ENCODE measurements at regions not wholly inside any gene's neighbourhood (a gene's known extent, or its start where the extent isn't known, plus 50 kb on each side); places are given as distances from the start of the nearest gene placed in this dataset.
"Not testable (repeated sequence)": the region's sequence is repeated elsewhere in the genome, so short reads cannot be mapped to it uniquely, and the experiment has no call there.

- DNase-seq: no peak
Measured at GRCh38 chr4:104128031-104128849, 366.5 kb downstream of the CXXC4 start.

GRCh38 chr4:104123021-104123420 is 371.7 kb downstream of the CXXC4 start:
- DNase-seq: no peak

DNA sequence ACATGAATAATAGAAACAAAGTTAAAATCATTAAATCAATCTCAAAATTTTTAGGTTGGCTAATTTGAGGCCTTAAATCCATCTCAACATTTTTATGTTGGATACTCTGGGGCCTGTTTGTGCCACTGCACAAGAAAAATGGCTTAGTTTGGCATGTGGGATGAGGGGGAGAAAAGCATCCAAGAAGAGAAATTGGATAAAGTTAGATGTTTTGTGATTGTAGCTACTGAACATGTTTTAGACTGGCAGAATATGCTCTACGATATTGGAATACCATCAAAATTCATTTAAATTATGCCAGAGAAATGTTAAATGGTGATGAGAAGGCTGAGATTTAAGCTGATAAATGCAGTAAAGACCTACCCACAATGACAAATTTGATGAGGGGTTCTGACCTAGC is 376.9 kb downstream of the CXXC4 start:
- no peak for DNase-seq

DNA sequence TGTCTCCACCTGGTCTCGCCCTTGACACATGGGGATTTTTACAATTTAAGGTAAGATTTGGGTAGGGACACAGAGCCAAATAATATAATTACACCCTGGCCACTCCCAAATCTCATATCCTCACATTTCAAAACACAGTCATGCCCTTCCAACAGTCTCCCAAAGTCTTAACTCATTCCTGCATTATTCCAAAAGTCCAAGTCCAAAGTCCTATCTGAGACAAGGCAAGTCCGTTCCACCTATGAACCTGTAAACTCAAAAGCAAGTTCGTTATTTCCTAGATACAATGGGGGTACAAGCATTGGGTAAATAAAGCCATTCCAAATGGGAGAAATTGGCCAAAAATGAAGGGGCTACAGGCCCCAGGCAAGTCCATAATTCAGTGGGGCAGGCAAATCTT is 380.8 kb downstream of the CXXC4 start:
- no peak for DNase-seq

DNA sequence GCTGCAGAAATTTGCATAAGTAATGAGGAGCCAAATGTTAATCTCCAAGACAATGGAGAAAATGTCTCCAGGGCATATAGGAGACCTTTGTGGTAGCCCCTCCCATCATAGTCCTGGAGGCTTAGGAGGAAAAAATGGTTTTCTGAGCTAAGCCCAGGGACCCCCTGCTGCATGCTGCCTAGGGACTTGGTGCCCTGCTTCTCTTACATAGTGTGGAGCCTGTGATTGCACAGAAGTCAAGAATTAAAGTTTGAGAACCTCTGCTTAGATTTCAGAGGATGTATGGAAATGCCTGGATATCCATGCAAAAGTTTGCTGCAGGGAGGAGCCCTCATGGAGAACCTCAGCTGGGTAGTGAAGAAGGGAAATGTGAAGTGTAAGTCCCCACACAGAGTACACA is 379.4 kb upstream of the TACR3 start:
- DNase-seq: no peak

DNA sequence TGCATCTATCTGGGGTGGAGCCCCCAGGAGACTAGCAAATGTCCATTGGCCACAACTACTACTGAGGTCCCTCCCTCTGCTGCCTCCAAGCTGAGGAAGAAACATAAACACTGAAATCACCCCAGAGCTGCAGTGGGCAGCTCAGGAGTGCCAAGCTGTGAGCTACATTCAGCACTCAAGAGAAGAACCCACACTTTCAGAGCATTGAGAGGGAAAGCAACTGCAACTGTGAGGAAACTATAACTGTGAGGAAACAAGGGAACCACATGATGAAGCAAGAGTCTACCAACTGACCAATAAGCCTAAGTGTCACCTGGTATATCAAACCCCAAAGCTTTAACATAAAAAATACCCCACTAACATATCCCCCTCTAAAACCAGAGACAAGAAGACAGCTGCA is 373.5 kb upstream of the TACR3 start:
- no peak for DNase-seq

DNA sequence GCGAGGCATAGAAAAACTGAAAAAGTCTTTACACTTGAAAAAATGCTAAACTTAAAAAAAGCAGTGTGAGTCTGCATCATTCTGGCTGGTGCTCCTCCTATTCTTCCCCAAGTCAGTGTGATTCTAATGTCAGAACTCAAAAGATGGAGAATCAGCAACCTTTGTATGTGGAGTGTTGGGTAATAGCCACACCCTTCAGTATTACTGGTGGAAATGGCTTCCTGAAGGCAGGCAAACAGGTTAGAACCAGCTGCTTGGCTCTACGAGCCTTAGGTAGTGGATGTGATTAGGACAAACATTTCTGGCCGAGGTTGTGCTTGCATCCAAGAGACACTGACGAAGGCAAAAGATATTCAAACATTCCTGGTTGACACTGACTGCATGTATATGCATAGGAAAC is 353.4 kb upstream of the TACR3 start:
- no peak for DNase-seq

DNA sequence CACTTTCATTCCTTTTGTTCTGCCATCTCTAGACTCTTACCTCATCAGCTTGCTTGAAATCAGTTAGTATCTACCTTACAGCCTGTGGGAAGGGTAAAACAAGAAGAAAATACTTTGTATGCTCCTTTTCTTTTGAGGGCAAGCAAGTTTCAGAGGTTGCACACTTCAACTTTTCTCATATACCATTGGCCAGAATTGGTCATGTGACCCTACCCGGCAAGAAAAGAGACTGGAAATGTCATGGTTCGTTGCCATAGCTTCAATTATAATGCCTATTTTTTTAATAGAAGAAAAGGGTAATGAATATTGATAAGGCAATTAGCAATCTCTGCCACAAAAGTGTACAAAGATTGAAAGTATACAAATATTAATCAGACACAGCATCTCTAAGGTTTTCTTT is 346.7 kb upstream of the TACR3 start:
- DNase-seq: no peak

DNA sequence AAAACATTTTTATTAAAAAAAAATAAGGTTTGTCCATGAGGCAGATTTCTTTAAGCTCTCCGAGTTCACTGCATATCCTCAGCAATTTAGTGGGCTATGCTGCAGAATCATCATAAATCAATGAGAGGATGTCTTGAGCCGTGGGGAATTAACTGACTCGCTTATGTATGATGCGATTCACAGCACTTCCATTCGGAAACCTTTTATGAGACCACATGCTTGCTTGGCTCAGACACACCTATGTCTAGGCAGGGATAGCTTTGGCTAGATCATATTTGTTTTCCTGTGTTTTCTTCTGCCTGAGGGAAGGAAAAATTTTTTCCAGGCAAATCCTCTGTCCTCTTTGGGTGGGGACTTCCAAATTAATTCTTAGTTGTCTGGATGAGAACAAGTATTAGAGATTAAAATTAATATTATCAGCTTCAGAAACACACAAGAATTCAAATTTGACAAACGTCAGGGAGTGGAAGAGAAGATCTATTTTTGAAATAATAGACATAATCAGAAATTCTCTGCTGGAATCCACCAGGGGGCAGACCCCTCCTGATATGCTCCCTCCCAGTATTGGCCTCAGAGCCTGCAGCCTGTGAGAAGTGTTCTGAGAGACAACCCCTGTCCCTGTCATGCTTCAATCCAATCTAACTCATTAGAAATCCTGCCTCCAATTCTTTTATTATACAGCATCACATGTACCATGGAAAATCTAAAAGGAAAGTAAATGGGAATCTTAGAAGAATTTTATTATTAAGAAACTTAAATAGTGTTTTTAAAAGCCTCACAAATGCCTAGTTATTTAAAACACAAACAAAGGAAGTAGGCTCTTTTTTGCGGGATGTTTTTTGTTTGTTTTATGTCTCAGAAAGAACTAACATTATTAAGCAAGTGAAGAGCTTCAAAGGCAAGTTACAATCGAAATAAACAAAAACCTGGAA is 345.1 kb upstream of the TACR3 start:
- peak in 1 of 2 donors; percentile 6 for DNase-seq

DNA sequence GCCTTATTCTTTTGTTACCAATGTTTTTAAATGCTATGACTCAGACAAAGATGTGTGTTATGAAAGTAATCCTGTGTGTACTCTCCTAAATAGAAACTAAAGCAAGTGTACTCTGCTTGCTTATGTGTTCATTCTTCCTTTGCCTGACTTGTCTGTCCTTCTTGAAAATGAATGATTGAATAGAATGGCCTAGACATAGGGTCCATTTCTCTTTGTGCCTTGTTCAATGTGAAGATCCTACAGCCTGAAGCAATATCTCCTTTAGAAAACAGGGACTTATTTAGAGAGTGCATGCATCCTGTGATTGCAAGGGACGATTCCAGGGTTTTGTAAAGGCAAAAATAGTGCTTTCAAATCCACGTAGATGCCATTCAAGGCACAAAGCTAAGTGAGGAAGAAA is 343.6 kb upstream of the TACR3 start:
- no peak for DNase-seq

DNA sequence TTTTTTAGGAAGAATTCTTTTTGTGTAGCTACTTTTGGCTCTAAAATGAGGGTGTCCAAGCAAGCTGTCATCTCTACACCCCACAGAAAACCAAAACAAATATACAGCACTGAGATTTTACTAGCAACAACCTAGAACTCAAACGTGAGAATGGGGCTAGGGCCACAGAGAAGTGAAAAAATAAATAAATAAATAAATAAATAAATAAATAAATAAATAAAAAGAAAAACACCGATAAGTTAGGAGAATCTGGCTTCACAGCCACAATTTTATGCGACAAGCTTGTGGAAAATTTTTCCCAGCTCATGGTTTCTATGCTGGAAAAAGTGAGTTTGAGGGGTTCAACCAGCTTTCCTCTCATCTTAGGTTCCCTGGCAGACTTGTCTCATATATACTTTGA is 324.6 kb upstream of the TACR3 start:
- no peak for DNase-seq

- no peak for DNase-seq
Measured at GRCh38 chr4:104032896-104033295, 313.1 kb upstream of the TACR3 start.

DNA sequence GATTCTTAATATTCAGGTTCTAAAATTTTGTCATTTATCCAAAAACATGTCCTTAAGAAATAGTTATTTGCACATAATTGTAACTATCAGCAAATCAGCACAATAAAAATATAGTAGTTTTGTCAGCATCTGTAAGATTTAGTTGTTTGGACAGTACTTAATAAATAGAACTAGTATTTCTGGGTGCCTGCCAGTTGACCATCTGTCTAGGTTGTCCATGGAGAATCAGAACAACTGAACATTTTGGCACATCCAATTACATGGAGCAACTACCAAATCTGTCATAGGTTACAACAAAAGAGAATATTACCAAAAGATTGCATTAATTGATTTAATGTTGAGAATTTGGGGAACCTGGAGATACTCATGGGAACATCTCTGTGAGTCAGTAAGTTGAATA is 305.5 kb upstream of the TACR3 start:
- DNase-seq: no peak

DNA sequence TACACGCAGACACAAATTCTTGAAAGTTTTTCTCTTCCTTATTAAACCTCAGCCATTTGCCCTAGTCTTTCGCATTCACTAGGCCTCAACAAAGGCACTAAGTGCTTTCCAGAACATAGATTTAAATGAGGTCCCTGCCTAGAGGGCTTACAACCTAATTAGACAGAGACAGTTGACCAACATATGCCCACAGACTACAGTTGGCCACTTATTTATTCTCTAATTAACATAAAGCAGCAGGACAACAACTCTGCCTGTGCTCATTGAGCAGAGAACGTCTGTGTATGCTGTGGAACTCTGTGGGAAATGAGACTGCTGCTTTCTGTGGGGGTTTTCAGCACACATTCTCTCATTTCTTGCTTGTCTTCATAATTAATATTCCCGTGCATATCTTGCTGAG is 303.0 kb upstream of the TACR3 start:
- no peak for DNase-seq

- no peak for DNase-seq
Measured at GRCh38 chr4:104022226-104022625, 302.4 kb upstream of the TACR3 start.

DNA sequence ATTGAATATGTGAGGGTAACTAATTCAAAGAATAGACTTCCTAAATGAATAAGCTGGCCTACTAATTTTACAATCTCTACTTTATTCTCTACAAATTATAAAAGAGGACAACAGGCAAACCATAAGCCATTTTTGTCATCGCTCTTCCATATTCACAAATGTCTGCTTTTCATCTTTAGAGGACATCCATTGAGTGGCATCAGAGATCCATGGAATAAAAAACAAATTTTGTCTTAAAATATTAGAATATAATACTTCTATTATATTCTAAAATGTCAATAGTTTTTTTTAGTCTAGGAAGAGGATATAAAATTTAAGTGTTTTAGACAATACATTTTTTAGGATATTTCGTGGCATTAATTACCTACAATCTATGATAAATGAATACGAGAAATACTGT is 300.9 kb upstream of the TACR3 start:
- no peak for DNase-seq

- no peak for DNase-seq
Measured at GRCh38 chr4:104017213-104017612, 297.4 kb upstream of the TACR3 start.

GRCh38 chr4:104015680-104016079 is 295.9 kb upstream of the TACR3 start:
- no peak for DNase-seq

DNA sequence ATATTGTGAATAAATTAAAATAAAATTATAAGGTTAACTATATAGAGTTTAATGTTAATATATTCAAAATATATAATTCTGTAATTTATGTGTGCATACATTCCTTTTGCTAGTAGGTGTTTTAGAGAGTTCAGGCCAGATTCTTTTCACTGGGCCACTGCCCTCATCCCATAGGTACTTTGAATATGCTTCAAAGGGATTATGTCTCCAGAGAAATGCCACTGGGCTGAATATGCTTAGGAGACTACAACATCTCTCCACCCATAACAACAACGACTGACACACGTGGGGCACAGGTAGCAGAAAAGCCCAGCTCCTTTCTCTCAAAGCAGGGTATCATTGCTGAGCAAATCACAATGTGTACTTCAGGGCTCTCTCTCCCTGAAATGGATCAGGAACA is 290.9 kb upstream of the TACR3 start:
- no peak for DNase-seq

DNA sequence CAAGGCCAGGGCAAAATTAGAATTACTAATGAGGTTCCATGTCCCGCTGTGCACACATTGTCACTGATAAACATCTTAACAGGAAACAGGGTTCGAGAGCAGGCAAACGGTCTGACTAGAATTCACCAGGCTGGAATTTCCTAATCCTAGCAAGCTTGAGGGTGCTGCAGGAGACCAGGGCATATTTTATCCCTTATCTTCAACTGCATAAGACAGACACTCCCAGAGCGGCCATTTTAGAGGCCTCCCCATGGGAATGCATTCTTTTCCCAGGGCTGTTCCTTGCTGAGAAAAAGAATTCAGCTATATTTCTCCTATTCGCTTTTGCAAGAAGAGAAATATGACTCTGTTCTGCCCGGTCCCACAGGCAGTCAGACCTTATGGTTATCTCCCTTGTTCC is 282.5 kb upstream of the TACR3 start:
- DNase-seq: not testable (repeated sequence)

DNA sequence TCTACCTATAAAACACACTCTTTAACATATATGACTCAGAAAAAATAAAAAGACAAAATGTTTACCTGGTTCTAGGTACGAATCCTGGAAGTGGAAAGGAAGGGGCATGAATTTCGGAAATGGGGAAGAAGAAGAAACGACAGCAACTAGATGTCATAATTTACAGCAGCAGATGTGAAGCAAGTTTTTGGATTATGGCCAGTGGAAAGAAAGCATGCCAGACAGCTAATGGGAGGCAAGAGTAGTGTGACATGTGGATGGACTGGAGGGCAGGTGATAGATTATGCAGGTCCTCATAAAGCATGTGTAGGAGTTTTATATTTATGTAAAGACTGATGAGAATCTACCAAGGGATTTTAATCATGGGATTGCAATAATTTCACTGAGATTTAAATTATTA is 279.0 kb upstream of the TACR3 start:
- DNase-seq: no peak

- DNase-seq: no peak
Measured at GRCh38 chr4:103996637-103997036, 276.9 kb upstream of the TACR3 start.

DNA sequence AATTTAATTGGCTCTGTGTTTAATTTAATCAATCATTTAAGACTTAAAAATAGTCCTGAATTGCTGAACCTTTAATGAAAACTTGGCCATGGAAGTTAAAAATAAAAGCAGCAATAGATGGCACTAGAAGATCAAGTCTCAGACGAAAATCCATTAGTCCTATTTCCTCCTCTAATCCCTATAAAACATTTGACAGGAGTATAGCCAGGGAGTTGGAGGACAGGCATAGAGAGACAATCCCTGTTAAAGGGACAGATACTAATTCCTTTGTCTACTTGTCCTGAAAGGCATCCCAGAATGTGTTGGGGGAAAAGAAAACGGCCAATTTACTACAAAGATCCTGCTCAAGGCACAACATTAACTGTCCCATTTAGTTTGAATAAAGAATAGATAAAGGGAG is 276.3 kb upstream of the TACR3 start:
- DNase-seq: no peak

GRCh38 chr4:103994059-103994458 is 274.3 kb upstream of the TACR3 start:
- DNase-seq: no peak

Data from inflammatory macrophage treated with lipopolysaccharide for 1 hour (primary cell).